Activated CD4-positive, alpha-beta T cell treated with anti-CD3 and anti-CD28 coated beads for 36 hours (primary cell): ENCODE measurements at regions not wholly inside any gene's neighbourhood (a gene's known extent, or its start where the extent isn't known, plus 50 kb on each side); places are given as distances from the start of the nearest gene placed in this dataset.

ENCODE experiments used
- ATAC-seq: fragments of 200-7000 bp; cut with Tn5 transposase; one replicate; pipeline ENCODE4 v1.10.0; 2021; ENCODE audit warnings: mild to moderate bottlenecking, moderate library complexity
- CTCF ChIA-PET: fragments of 350-600 bp; sonication (Branson Sonifier 250); formaldehyde crosslinking; loops from one replicate; lab custom pipeline; 2021; ENCODE audit warnings: antibody characterized with exemption; lab: Charles Lee
- POLR2A ChIA-PET: fragments of 350-600 bp; sonication (Branson Sonifier 250); formaldehyde crosslinking; loops from one replicate; lab custom pipeline; 2021; ENCODE audit warnings: antibody characterized with exemption, inconsistent platforms; lab: Charles Lee
- DNase-seq: peaks from one replicate; pipeline ENCODE4 v3.0.0-alpha.2; 2020
- H3K27ac Mint-ChIP-seq: one replicate; pipeline ENCODE4 v1.8.0; 2021; ENCODE audit warnings: mixed read lengths
- H3K27me3 Mint-ChIP-seq: one replicate; pipeline ENCODE4 v1.8.0; 2021; ENCODE audit warnings: mixed read lengths
- H3K36me3 Mint-ChIP-seq: one replicate; pipeline ENCODE4 v1.8.0; 2021; ENCODE audit warnings: low read depth, mixed read lengths
- H3K4me1 Mint-ChIP-seq: one replicate; pipeline ENCODE4 v1.8.0; 2021; ENCODE audit warnings: mixed read lengths
- H3K4me3 Mint-ChIP-seq: one replicate; pipeline ENCODE4 v1.8.0; 2021; ENCODE audit warnings: mild to moderate bottlenecking, moderate library complexity, mixed read lengths
- H3K9me3 Mint-ChIP-seq: one replicate; pipeline ENCODE4 v1.8.0; 2021; ENCODE audit warnings: low read depth, mixed read lengths
- intact Hi-C, 2 experiments: fragments of 100-400 bp; cut with DNase I in 1 of 2; cut with micrococcal nuclease in 1 of 2; formaldehyde crosslinking; loops; one replicate each; pipeline versions ENCODE4 v1.14.2 to v1.15.1; 2022 to 2024; cut with DNase I, micrococcal nuclease

DNA sequence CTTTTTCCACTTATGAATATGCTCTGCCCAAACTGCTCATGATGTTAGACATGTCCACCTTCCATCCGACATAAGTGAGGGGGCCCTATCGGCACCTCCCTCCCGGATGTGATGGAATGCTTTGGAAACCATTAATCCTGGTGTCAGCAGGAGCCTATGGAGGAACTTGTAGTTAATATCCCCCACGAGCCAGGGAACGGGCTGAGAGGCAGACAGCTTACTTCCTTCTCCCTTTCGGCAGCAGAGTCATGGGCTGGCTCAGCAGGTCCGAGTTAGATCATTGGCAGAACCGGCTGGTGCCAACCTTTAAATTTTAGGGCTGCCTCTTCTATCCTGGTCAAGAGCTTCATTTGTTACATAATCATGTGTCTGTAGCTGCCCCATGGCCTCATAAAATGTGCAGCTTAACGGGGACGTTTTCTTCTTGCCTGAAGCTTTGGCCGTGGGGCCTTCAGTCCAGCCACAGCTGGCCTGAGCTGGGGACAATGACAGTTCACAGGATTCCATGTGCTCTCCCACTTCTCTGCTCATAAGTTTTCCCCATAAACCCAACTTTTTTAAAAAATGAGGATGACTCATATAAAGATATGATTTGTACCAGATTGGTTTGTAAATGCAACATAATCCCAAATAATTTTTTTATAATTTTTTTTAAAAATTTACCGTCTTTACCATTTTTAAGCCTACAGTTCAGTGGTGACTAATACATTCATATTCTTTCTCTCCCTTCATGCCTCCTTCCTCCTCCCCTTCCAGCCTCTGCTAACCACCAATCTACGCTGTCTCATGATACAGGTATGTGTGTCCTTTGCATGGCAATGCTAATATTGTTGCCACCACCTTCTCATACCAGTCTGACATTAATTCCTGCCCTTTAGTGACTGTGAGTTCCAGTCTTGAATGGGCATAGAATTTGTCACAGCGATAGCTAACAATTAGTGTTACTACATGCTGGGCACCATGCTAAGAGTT is 62.2 kb upstream of the RGMA start:
- ATAC-seq (no peak), DNase-seq (no peak)
- Mint-ChIP-seq H3K27ac (no peak overlapping the region), H3K4me3 (no peak overlapping the region), H3K9me3 (no peaks in the 10 kb centered on the region), H3K4me1 (peaks cover 13% of the 10 kb centered on the region), H3K27me3 (peaks cover 5% of the 10 kb centered on the region), H3K36me3 (no peaks in the 10 kb centered on the region)
- POLR2A ChIA-PET, result no interaction called here
- CTCF ChIA-PET, result interaction anchor here (1.3 to 1.8 kb wide), 2 partner anchors 62 to 121 kb away, joined by 3 to 4 read pairs; partner anchors contain the start of gene RGMA
- intact Hi-C loops, result no loop called here

DNA sequence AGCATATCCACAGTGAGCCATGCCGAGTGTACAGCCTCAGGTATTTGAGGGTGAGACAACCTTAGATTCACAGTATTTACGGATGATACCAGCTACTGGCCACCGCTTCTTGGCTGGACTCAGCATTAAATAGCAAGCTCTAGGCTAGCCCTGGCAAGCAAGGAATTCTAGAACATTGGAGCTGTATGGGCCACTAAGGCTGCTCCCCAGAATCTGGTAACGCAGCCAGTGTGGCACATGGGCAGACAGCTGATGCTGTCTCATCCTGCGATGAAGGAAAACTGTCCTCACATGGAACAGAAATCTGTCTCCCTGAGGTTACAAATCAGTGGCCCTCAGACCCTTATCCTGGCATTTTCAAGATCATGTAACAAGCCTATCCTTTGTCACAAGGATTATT is 57.6 kb upstream of the RGMA start:
- POLR2A ChIA-PET, result no interaction called here
- no peaks in the 10 kb centered on the region for H3K9me3 Mint-ChIP-seq

DNA sequence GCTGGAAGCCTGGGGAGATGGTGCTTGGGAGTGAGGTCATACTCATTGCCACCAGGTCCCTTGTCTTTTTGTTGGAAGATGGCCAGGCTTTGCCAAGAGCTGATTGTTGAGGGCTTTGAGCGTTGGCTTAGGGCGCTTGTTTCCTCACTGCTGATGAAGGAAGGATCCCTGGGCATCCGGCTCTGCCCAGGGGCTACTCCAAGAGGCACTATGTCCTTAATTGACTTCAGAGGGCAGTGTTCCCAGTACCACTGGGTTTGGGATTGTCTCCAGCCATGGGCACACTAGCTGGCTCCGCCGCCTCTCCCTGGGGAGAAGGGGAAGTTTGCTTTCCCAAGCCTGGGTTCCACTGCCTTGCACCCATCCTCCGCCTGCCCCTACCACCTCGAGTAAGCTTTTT is 57.2 kb upstream of the RGMA start:
- no peaks in the 10 kb centered on the region for H3K9me3 Mint-ChIP-seq
- H3K4me1 Mint-ChIP-seq, result peaks cover 4% of the 10 kb centered on the region
- no peak overlapping the region for H3K4me3 Mint-ChIP-seq
- no peaks in the 10 kb centered on the region for H3K36me3 Mint-ChIP-seq
- ChIA-PET CTCF (interaction anchor here (0.6 kb wide), 1 partner anchor 32 kb away, joined by 3 read pairs; no protein-coding TSS in a partner anchor), POLR2A (no interaction called here)
- intact Hi-C loops, result no loop called here
- no peak for ATAC-seq
- peaks cover 2% of the 10 kb centered on the region for H3K27me3 Mint-ChIP-seq
- no peak overlapping the region for H3K27ac Mint-ChIP-seq
- DNase-seq, result no peak

More for the DNA sequence above, 57.6 kb upstream of the RGMA start:
- intact Hi-C loops, result no loop called here
- Mint-ChIP-seq H3K27me3 (peaks cover 4% of the 10 kb centered on the region), H3K36me3 (no peaks in the 10 kb centered on the region), H3K27ac (no peak overlapping the region), H3K4me1 (peaks cover under 1% of the 10 kb centered on the region), H3K4me3 (no peak overlapping the region)
- ATAC-seq (no peak), DNase-seq (no peak)
- CTCF ChIA-PET, result interaction anchor here (0.6 kb wide), 1 partner anchor 31 kb away, joined by 3 read pairs; no protein-coding TSS in a partner anchor

DNA sequence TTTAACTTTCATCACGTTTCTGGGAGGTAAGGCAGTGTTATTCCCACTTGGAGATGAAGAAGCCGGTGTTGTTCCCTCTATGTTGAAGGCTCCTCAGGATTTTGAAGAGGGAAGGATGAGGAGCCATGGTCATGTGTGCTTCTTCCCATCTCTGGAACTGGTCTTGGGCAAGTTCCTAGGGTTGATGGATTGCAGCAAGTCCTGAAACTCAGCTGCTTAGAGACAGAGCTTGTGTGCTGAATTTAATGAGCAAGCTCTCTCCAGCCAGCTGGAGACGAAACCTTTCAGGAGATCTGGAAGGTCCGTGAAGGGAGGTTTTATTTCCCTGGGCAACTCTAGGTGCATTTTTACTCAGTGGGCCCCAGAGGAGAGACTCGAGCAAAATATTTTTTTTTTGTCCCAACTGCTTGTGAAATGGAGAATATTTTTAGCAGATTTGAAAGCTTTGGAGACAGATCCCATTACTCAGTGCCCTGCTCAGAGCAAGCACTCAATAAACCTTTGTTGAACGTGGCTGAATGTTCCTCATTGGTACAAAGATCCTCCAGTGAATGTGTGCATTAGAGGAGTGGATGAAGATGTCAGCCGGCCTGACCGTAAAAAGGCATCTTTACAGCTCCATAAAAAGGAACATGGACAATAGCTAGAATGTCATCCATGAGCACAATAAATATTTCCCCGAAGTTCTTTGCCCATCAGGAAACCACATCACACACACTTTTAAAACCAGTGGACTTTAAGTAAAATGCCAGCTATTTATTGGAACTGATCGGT is 55.6 kb upstream of the RGMA start:
- Mint-ChIP-seq H3K36me3 (no peaks in the 10 kb centered on the region), H3K4me3 (no peak overlapping the region), H3K27me3 (no peaks in the 10 kb centered on the region), H3K27ac (no peak overlapping the region), H3K4me1 (peaks cover 4% of the 10 kb centered on the region), H3K9me3 (no peaks in the 10 kb centered on the region)
- ChIA-PET CTCF (interaction anchor here (0.7 to 0.9 kb wide), 2 partner anchors 52 to 57 kb away, joined by 4 read pairs; no protein-coding TSS in a partner anchor), POLR2A (no interaction called here)
- intact Hi-C loops, result no loop called here
- ATAC-seq (no peak), DNase-seq (no peak)

DNA sequence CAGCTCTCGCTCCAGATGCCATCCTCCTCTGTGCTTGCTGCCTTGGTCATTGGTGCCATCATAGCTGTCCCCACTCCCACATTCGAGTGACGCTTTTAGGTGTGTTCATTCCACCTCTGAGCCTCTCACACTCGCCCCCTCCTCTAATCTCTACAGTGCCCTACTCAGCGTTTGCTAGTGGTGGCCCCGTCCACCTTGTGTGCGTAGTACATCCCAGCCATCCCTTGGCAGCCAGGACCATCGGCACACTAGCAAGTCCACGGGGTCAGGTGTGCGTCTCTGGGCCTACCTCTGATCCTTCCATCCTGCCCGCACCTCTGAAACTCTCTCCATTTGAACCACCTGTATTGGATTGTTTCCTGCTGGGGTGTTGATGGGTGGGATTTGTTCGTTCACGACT is 54.2 kb upstream of the RGMA start:
- no peak overlapping the region for H3K4me3 Mint-ChIP-seq
- H3K9me3 Mint-ChIP-seq, result no peaks in the 10 kb centered on the region
- H3K36me3 Mint-ChIP-seq, result no peaks in the 10 kb centered on the region
- no peak overlapping the region for H3K27ac Mint-ChIP-seq
- H3K27me3 Mint-ChIP-seq, result no peaks in the 10 kb centered on the region
- CTCF ChIA-PET, result no interaction called here
- peaks cover 4% of the 10 kb centered on the region for H3K4me1 Mint-ChIP-seq
- POLR2A ChIA-PET, result no interaction called here
- DNase-seq (no peak), ATAC-seq (no peak)
- intact Hi-C loops, result no loop called here

DNA sequence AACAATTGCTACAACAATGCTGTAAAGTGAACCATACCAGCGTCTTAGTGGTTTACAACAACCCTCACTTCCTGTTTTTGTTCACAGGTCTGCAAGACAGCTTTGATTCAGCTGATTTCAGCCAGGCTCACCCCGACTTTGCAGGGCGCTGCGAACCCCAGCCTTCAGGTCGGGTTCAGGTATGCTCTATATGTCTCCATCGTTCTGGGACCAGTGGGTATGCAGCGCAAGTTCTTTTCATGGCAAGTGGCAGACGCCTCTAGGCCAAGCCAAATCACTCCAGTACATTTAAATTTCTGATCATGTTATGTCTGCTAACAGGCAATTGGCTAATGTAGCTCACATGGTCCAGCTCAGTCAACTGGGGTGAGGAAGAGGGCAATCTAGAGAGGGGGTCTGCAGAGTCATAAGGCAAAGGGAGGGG is 52.4 kb upstream of the RGMA start:
- intact Hi-C loops, result no loop called here
- POLR2A ChIA-PET, result interaction anchor here (0.5 kb wide), 1 partner anchor 590 kb away, joined by 3 read pairs; no protein-coding TSS in a partner anchor
- Mint-ChIP-seq H3K36me3 (no peaks in the 10 kb centered on the region), H3K27me3 (no peaks in the 10 kb centered on the region), H3K4me3 (no peak overlapping the region), H3K4me1 (peaks cover 4% of the 10 kb centered on the region), H3K27ac (no peak overlapping the region), H3K9me3 (no peaks in the 10 kb centered on the region)
- DNase-seq, result no peak
- CTCF ChIA-PET, result interaction anchor here (1.0 to 1.3 kb wide), 2 partner anchors 13 to 938 kb away, joined by 3 to 4 read pairs; no protein-coding TSS in a partner anchor
- peak; percentile 47 for ATAC-seq

DNA sequence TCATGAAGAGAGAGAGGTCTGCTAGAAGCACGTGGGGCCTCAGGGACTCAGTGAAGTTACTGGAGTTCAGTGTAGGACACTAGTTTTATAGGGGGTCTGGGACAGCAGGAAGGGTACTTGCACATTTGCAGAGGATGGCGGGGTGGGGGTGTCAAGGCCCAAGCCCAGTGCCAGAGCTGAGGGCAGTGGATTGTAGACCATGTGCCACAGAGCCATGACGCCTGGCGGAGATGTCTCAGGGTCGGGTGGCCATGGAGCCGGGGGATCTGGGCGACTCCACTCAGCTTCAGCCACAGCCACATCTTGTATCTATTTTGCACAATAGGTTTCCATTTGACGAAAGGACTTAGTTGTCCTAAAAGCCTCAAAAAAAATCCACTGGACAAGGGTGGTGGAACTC is 50.4 kb upstream of the RGMA start:
- ChIA-PET CTCF (no interaction called here), POLR2A (no interaction called here)
- no peaks in the 10 kb centered on the region for H3K27me3 Mint-ChIP-seq
- ATAC-seq (no peak), DNase-seq (no peak)
- no peak overlapping the region for H3K27ac Mint-ChIP-seq
- H3K4me1 Mint-ChIP-seq, result peaks cover 4% of the 10 kb centered on the region
- H3K9me3 Mint-ChIP-seq, result no peaks in the 10 kb centered on the region
- intact Hi-C loops, result no loop called here
- no peak overlapping the region for H3K4me3 Mint-ChIP-seq
- no peaks in the 10 kb centered on the region for H3K36me3 Mint-ChIP-seq

DNA sequence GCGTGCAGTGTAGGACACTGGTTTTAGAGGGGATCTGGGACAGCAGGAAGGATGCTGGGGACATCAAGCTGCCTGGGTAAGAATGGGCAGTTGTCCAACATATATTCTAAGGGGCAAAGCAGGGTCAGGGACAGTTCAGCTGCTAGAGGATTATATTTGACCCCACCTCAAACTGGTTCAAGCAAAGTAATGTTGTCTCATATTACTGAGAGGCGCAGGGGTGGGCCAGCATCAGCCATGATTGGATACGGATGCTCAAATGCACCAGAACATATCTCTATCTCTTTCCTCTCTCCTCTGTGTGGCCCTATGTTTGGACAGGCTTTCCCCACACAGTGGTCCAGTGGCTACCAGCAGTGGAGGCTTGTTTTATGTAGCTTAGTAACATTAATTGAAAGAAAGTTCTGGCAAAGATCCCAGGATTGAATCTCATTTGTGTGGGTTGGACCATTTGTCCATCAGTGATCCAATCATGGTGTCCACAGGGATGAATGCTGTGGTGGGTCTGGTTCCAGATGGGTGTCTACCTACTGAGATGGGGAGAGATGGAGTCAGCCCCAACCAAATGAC is 49.8 kb upstream of the RGMA start:
- CTCF ChIA-PET, result interaction anchor here (1.2 kb wide), 1 partner anchor 11 kb away, joined by 7 read pairs; no protein-coding TSS in a partner anchor
- no peak overlapping the region for H3K4me3 Mint-ChIP-seq
- peaks cover 4% of the 10 kb centered on the region for H3K4me1 Mint-ChIP-seq
- no peaks in the 10 kb centered on the region for H3K36me3 Mint-ChIP-seq
- H3K27me3 Mint-ChIP-seq, result no peaks in the 10 kb centered on the region
- intact Hi-C loops, result no loop called here
- no peaks in the 10 kb centered on the region for H3K9me3 Mint-ChIP-seq
- no peak for ATAC-seq
- no peak overlapping the region for H3K27ac Mint-ChIP-seq
- POLR2A ChIA-PET, result no interaction called here
- DNase-seq, result no peak
